ENCODE measurements at regions not wholly inside any gene's neighbourhood (a gene's known extent, or its start where the extent isn't known, plus 50 kb on each side); places are given as distances from the start of the nearest gene placed in this dataset.

DNA sequence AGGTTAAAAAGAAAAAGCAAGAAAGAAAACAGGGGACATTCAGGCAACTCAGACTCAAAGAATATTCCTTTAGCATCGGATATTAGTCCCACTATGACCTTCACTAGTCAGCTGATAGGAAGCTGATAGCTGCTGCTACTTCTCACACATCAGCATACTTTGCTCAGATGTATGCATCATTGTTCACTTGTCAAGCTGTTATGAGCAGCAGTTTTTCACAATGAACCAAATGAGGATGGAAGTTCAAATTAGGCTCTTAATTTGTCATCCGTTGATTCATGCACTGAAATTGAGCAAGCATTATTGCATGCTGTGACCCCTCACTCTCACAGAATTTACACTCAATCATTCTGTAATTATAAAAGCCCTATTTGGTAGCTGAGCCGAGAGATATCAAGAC is 257.7 kb downstream of the SNX13 start:
- TF ChIP-seq, protein P1, sequence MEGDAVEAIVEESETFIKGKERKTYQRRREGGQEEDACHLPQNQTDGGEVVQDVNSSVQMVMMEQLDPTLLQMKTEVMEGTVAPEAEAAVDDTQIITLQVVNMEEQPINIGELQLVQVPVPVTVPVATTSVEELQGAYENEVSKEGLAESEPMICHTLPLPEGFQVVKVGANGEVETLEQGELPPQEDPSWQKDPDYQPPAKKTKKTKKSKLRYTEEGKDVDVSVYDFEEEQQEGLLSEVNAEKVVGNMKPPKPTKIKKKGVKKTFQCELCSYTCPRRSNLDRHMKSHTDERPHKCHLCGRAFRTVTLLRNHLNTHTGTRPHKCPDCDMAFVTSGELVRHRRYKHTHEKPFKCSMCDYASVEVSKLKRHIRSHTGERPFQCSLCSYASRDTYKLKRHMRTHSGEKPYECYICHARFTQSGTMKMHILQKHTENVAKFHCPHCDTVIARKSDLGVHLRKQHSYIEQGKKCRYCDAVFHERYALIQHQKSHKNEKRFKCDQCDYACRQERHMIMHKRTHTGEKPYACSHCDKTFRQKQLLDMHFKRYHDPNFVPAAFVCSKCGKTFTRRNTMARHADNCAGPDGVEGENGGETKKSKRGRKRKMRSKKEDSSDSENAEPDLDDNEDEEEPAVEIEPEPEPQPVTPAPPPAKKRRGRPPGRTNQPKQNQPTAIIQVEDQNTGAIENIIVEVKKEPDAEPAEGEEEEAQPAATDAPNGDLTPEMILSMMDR (IDR thresholded peaks at IDR 0.05; ENCODE audit: insufficient read depth, low read depth, low read length) = no peak
- peak; percentile 17 for DNase-seq (ENCODE audit: low read depth)

GRCh38 chr7:17685141-17685540 is 255.2 kb downstream of the SNX13 start:
- no peak overlapping the region for H3K4me3 ChIP-seq (ENCODE audit: low read depth, low read length)
- no peak for DNase-seq (ENCODE audit: low read depth)
- TF ChIP-seq, protein P1 (IDR thresholded peaks at IDR 0.05; ENCODE audit: insufficient read depth, low read depth, low read length) = no peak

More for the DNA sequence above, 257.7 kb downstream of the SNX13 start:
- no peak overlapping the region for H3K4me3 ChIP-seq (ENCODE audit: low read depth, low read length)

DNA sequence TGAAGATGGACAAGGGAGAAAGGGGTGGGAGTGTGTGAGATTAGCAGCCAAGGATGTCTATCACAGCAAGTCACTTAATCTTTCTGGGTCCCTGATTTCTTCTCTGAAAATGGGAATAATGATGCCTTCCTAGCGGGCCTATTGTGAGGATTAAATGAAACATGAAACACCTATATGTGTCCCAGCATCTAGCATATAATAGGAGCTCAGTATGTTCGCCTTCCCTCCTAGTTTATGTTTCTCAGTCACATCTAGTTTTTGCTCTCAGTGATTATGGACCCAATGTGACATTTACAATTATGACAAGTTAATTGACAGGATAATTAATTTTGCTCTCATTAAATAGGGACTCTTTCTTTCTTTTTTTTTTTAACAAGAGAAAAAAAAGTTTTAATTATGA is 252.9 kb downstream of the SNX13 start:
- DNase-seq (ENCODE audit: low read depth) = no peak
- TF ChIP-seq, protein P1 (IDR thresholded peaks at IDR 0.05; ENCODE audit: insufficient read depth, low read depth, low read length) = no peak
- no peak overlapping the region for H3K4me3 ChIP-seq (ENCODE audit: low read depth, low read length)

GRCh38 chr7:17689361-17689902 is 250.9 kb downstream of the SNX13 start:
- no peak for DNase-seq (ENCODE audit: low read depth)
- H3K4me3 ChIP-seq (ENCODE audit: low read depth, low read length) = no peak overlapping the region
- TF ChIP-seq, protein P1 (IDR thresholded peaks at IDR 0.05; ENCODE audit: insufficient read depth, low read depth, low read length) = no peak

DNA sequence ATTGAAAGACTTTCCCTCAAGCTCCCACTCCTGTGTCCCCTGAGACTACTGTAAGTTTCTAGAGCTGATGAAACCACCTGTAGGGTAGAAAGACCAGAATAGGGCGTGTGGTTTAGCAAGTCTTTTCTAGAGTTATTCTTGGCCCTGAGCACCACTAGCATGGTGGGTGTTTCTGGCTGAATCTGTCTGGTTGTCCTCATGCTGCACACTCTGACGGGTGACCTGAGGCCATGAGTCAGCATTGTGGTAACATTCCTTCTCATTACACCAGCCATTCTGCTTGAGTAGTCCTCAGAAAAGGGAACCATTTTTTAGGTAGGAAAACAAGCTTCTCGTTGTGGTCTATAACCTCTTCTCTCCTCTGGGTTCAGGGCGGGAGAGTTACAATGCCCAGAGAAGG is 250.3 kb downstream of the SNX13 start:
- TF ChIP-seq, protein P1 (IDR thresholded peaks at IDR 0.05; ENCODE audit: insufficient read depth, low read depth, low read length) = no peak
- DNase-seq (ENCODE audit: low read depth) = peak; percentile 78
- H3K4me3 ChIP-seq (ENCODE audit: low read depth, low read length) = no peak overlapping the region

DNA sequence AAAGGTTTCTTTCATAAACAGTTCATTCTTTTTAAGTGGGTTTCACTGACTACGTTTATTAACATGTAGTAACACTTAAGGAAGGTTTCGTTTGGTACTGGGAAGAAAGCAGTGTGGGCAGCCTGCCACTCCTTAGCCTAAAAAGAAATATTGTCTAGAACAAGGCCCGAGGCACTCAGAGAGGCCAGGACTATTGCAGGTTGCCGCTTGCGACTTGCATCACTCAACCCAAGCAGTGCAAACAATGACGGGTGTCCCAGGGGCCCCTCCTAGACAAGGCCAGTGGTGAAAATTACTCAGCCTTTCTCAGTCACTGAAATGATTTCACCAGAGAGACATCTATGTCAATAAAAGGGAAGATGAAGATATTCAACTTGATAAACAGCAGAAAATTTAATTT is 243.9 kb downstream of the SNX13 start:
- no peak overlapping the region for H3K4me3 ChIP-seq (ENCODE audit: low read depth, low read length)
- DNase-seq (ENCODE audit: low read depth) = peak; percentile 81
- TF ChIP-seq, protein P1 (IDR thresholded peaks at IDR 0.05; ENCODE audit: insufficient read depth, low read depth, low read length) = no peak

Measured in fibroblast of villous mesenchyme (primary cell).